Kidney capillary endothelial cell (primary cell): ENCODE measurements at regions not wholly inside any gene's neighbourhood (a gene's known extent, or its start where the extent isn't known, plus 50 kb on each side); places are given as distances from the start of the nearest gene placed in this dataset.

ENCODE experiments used
- DNase-seq: peaks from one replicate; pipeline ENCODE4 v3.0.0-alpha.2; 2018; ENCODE audit warnings: low spot score

- DNase-seq = peak; percentile 85
These were observed 224.6 kb downstream of the EPHA4 start for GRCh38 chr2:221347471-221347870.

GRCh38 chr2:221350616-221351015 lies 221.5 kb downstream of the EPHA4 start:
- no peak for DNase-seq

- DNase-seq = no peak
These were observed 218.9 kb downstream of the EPHA4 start for GRCh38 chr2:221353201-221353600.

GRCh38 chr2:221360312-221360711 lies 211.8 kb downstream of the EPHA4 start:
- DNase-seq = no peak

GRCh38 chr2:221360742-221361141 lies 211.4 kb downstream of the EPHA4 start:
- DNase-seq = no peak

- DNase-seq = no peak
These were observed 210.5 kb downstream of the EPHA4 start for GRCh38 chr2:221361633-221362032.

- no peak for DNase-seq
These were observed 207.4 kb downstream of the EPHA4 start for GRCh38 chr2:221364672-221365071.
